Neuronal stem cell (in vitro differentiated cells): ENCODE measurements at regions not wholly inside any gene's neighbourhood (a gene's known extent, or its start where the extent isn't known, plus 50 kb on each side); places are given as distances from the start of the nearest gene placed in this dataset.

Experiments used
- DNase-seq: peaks from one replicate; pipeline ENCODE4 v3.0.0-alpha.2; 2013; ENCODE audit warnings: low spot score
- H2AFZ ChIP-seq: one replicate; pipeline ENCODE4 v1.6.1; 2013; ENCODE audit warnings: mild to moderate bottlenecking, low read length, inconsistent platforms
- H2AK5ac ChIP-seq: 2 replicates; pipeline ENCODE4 v1.6.1; 2013; ENCODE audit warnings: low read depth, mild to moderate bottlenecking, inconsistent platforms, low read length, moderate library complexity, mixed read lengths
- H2BK120ac ChIP-seq: 2 replicates; pipeline ENCODE4 v1.6.1; 2013; ENCODE audit warnings: low read depth, mild to moderate bottlenecking, inconsistent platforms, low read length, moderate library complexity, mixed read lengths
- H2BK12ac ChIP-seq: one replicate; pipeline ENCODE4 v1.6.1; 2013; ENCODE audit warnings: low read length, inconsistent platforms
- H2BK15ac ChIP-seq: 2 replicates; pipeline ENCODE4 v1.6.1; 2013; ENCODE audit warnings: mild to moderate bottlenecking, low read length, inconsistent platforms, mixed read lengths
- H2BK5ac ChIP-seq: one replicate; pipeline ENCODE4 v1.6.1; 2013; ENCODE audit warnings: inconsistent platforms, mild to moderate bottlenecking, low read length, moderate library complexity
- H3K14ac ChIP-seq: one replicate; pipeline ENCODE4 v1.6.1; 2013; ENCODE audit warnings: low read length, inconsistent platforms
- H3K18ac ChIP-seq: 2 replicates; pipeline ENCODE4 v1.6.1; 2013; ENCODE audit warnings: low read length, inconsistent platforms
- H3K23ac ChIP-seq: 2 replicates; pipeline ENCODE4 v1.6.1; 2013; ENCODE audit warnings: low read depth, mild to moderate bottlenecking, mixed read lengths, low read length, inconsistent platforms; ENCODE audit not compliant: poor library complexity
- H3K27ac ChIP-seq: replicated peaks from 3 replicates; pipeline ENCODE4 v1.5.1; 2013; ENCODE audit warnings: low read length, inconsistent platforms
- H3K27me3 ChIP-seq, 3 experiments: 2 replicates each; pipeline ENCODE4 v1.6.1; 2013; ENCODE audit warnings: low read length in 3 of 3, mild to moderate bottlenecking in 2 of 3, inconsistent platforms in 1 of 3, low read depth in 1 of 3, mixed read lengths in 1 of 3, moderate library complexity in 1 of 3; ENCODE audit not compliant: control insufficient read depth in 3 of 3, insufficient read depth in 3 of 3
- H3K36me3 ChIP-seq, 2 donors: replicated peaks in 1 of 2; 2 replicates each; pipeline ENCODE4 v1.6.1; 2013; ENCODE audit warnings: low read length in 2 of 2; ENCODE audit not compliant: control insufficient read depth in 2 of 2, insufficient read depth in 2 of 2
- H3K4ac ChIP-seq: 2 replicates; pipeline ENCODE4 v1.6.1; 2013; ENCODE audit warnings: inconsistent platforms, mild to moderate bottlenecking, low read length, moderate library complexity
- H3K4me1 ChIP-seq, 2 donors: 1 replicate in 1 of 2; 2 replicates in 1 of 2; pipeline ENCODE4 v1.6.1; 2013; ENCODE audit warnings: low read length in 2 of 2, low read depth in 1 of 2; ENCODE audit not compliant: control insufficient read depth in 2 of 2, insufficient read depth in 1 of 2
- H3K4me2 ChIP-seq: one replicate; pipeline ENCODE4 v1.6.1; 2013; ENCODE audit warnings: mild to moderate bottlenecking, low read length, inconsistent platforms; ENCODE audit not compliant: insufficient read depth, poor library complexity, severe bottlenecking
- H3K4me3 ChIP-seq, 2 donors: 2 replicates each; pipeline ENCODE4 v1.5.1; 2013; ENCODE audit warnings: low read length in 2 of 2, mild to moderate bottlenecking in 2 of 2, inconsistent platforms in 1 of 2, moderate library complexity in 1 of 2
- H3K79me1 ChIP-seq: one replicate; pipeline ENCODE4 v1.6.1; 2013; ENCODE audit warnings: low read depth, mild to moderate bottlenecking, inconsistent platforms, low read length, moderate library complexity
- H3K9ac ChIP-seq: one replicate; pipeline ENCODE4 v1.6.1; 2013; ENCODE audit warnings: mild to moderate bottlenecking, low read depth, low read length, inconsistent platforms; ENCODE audit not compliant: poor library complexity
- H3K9me3 ChIP-seq, 2 donors: replicated peaks in 1 of 2; 2 replicates each; pipeline versions ENCODE3 to v1.6.1; 2013; ENCODE audit warnings: low read length in 2 of 2, mild to moderate bottlenecking in 2 of 2, inconsistent platforms in 1 of 2, low read depth in 1 of 2, mixed read lengths in 1 of 2, moderate library complexity in 1 of 2; ENCODE audit not compliant: control insufficient read depth in 2 of 2, insufficient read depth in 1 of 2
- H4K8ac ChIP-seq: one replicate; pipeline ENCODE4 v1.6.1; 2013; ENCODE audit warnings: low read depth, mild to moderate bottlenecking, inconsistent platforms, low read length, moderate library complexity
- H4K91ac ChIP-seq: one replicate; pipeline ENCODE4 v1.6.1; 2013; ENCODE audit warnings: low read length, low read depth, mild to moderate bottlenecking, inconsistent platforms; ENCODE audit not compliant: poor library complexity
- WGBS, 2 donors: extraction: QIAGEN DNeasy Blood & Tissue Kit; methylation state at CpG; one replicate each; pipeline ENCODE4 v1.1.7; 2013; ENCODE audit warnings: missing lambda C conversion rate in 2 of 2, mixed read lengths in 1 of 2; ENCODE audit not compliant: insufficient read length in 2 of 2, insufficient replicate concordance in 1 of 2; ENCODE audit errors: extremely low coverage in 2 of 2; 5-methylcytosine and 5-hydroxymethylcytosine counted together

DNA sequence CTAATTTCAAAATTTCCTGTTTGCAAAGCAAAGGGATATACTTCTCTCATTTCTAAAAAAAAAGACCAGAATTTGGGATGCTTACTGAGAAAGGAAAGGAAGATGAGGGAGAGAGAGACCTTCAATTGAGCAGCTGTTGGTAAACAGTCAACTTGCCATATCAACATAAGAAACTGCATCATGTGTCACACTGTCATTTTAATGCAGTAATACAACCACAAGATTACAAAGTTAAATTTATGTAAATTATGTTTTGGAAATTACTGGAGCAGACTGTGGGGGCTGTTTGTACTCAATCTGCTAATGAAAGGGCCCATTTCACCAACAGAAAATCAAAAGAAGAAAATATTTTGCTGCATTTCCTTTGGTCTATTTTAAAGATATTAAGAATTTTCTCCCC is 370.4 kb upstream of the TMPO start:
- H4K8ac ChIP-seq: no peak overlapping the region
- H3K14ac ChIP-seq: no peak overlapping the region
- H2BK5ac ChIP-seq: no peak overlapping the region
- no peak overlapping the region for H3K4me3 ChIP-seq
- H3K36me3 ChIP-seq: no peaks in the 10 kb centered on the region
- no peak overlapping the region for H2BK120ac ChIP-seq
- H3K9me3 ChIP-seq: no peaks in the 10 kb centered on the region
- H2AFZ ChIP-seq: no peak overlapping the region
- H2AK5ac ChIP-seq: no peak overlapping the region
- no peak overlapping the region for H3K27ac ChIP-seq
- DNase-seq: no peak
- no peaks in the 10 kb centered on the region for H3K4me1 ChIP-seq
- no peaks in the 10 kb centered on the region for H3K79me1 ChIP-seq
- H3K18ac ChIP-seq: no peak overlapping the region
- H2BK15ac ChIP-seq: no peak overlapping the region
- no peak overlapping the region for H3K4ac ChIP-seq
- no peak overlapping the region for H3K23ac ChIP-seq
- no peak overlapping the region for H2BK12ac ChIP-seq
- no peak overlapping the region for H3K9ac ChIP-seq
- no peak overlapping the region for H4K91ac ChIP-seq
- H3K4me2 ChIP-seq: no peak overlapping the region
- no peaks in the 10 kb centered on the region for H3K27me3 ChIP-seq

DNA sequence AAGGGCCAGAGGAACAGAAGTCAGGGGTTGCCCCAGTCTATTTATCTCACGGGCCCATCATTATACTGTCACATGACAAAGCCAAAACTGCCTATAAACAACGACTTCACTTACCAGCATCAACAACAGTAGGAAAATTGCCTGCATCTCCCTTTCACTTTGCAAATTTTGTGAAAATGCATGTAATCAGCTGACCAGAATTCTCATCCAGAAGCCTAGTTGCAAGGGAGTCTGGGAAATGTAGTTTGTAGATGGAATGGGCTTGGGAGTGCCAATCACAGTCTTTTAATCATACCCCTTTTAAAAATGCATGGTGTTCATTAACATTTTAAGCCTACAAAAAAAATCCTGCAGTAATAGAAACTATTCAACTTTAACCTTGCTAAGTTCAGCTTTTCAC is 369.3 kb upstream of the TMPO start:
- no peak overlapping the region for H3K14ac ChIP-seq
- no peaks in the 10 kb centered on the region for H3K79me1 ChIP-seq
- no peak overlapping the region for H3K4me2 ChIP-seq
- no peaks in the 10 kb centered on the region for H3K9me3 ChIP-seq
- no peak overlapping the region for H2AFZ ChIP-seq
- H3K27ac ChIP-seq: no peak overlapping the region
- no peak overlapping the region for H2BK5ac ChIP-seq
- H3K27me3 ChIP-seq: no peaks in the 10 kb centered on the region
- no peak overlapping the region for H2AK5ac ChIP-seq
- H2BK12ac ChIP-seq: no peak overlapping the region
- no peak overlapping the region for H3K4me3 ChIP-seq
- no peak for DNase-seq
- no peak overlapping the region for H3K9ac ChIP-seq
- no peak overlapping the region for H2BK15ac ChIP-seq
- no peak overlapping the region for H3K4ac ChIP-seq
- no peak overlapping the region for H2BK120ac ChIP-seq
- no CpG with 5 or more reads among the region's 2 CpGs for WGBS, 2 donors
- no peak overlapping the region for H4K91ac ChIP-seq
- H3K36me3 ChIP-seq: no peaks in the 10 kb centered on the region
- no peak overlapping the region for H3K23ac ChIP-seq
- H3K18ac ChIP-seq: no peak overlapping the region
- no peaks in the 10 kb centered on the region for H3K4me1 ChIP-seq
- H4K8ac ChIP-seq: no peak overlapping the region

DNA sequence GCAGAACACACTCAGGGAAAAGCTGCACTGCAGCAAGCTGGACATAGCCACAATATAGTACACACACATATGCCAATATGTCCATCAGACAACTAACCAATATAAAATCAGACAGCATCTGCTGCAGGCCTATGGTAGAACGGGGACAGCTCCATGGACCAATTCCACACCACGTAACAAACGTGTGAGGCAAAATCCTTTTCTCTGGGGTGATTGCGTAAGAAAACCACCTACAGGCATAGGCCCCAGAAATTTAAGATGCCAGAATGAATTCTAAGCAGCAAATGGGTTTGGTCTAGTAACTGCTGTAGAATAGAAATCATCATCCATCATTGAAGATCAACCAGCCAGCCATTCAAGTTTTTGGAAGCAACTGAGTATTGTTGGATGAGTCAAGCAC is 368.9 kb upstream of the TMPO start:
- Histone ChIP-seq H2BK120ac (no peak overlapping the region), H4K8ac (no peak overlapping the region), H3K79me1 (no peaks in the 10 kb centered on the region), H3K18ac (no peak overlapping the region), H3K9me3 (no peaks in the 10 kb centered on the region), H3K36me3 (no peaks in the 10 kb centered on the region), H2BK15ac (no peak overlapping the region), H3K4me2 (no peak overlapping the region), H3K27me3 (no peaks in the 10 kb centered on the region), H3K23ac (no peak overlapping the region), H3K4me3 (no peak overlapping the region), H2AFZ (no peak overlapping the region), H2AK5ac (no peak overlapping the region), H3K9ac (no peak overlapping the region), H3K27ac (no peak overlapping the region), H2BK5ac (no peak overlapping the region), H4K91ac (no peak overlapping the region), H3K4ac (no peak overlapping the region), H3K4me1 (no peaks in the 10 kb centered on the region), H3K14ac (no peak overlapping the region), H2BK12ac (no peak overlapping the region)
- WGBS, 2 donors: no CpG with 5 or more reads among the region's 4 CpGs
- DNase-seq: no peak

DNA sequence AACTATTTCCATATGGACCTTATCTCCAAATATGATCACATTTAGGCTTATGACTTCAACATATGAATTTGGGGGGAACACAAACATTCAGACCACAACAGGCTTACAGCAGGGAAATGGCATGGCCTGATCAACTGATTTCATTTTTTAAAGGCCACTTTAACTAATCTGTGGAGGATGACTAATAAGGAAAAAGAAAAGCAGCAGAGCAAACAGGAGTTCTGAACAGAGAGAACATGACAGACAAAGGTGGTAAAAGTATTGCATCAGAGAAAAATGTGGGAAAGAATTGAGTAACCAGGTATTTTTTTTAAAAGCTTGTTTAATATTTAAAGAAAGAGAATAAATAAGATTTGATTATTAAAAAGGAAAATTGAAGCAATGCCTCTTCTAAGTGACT is 366.1 kb upstream of the TMPO start:
- Histone ChIP-seq H4K8ac (no peak overlapping the region), H2BK120ac (no peak overlapping the region), H3K9ac (no peak overlapping the region), H2BK12ac (no peak overlapping the region), H2BK15ac (no peak overlapping the region), H2AFZ (no peak overlapping the region), H3K4me1 (peaks cover 0 to 3% of the 10 kb centered on the region in 2 donors), H3K14ac (no peak overlapping the region), H3K27me3 (no peaks in the 10 kb centered on the region), H3K18ac (no peak overlapping the region), H2BK5ac (no peak overlapping the region), H2AK5ac (no peak overlapping the region), H3K9me3 (no peaks in the 10 kb centered on the region), H3K79me1 (no peaks in the 10 kb centered on the region), H3K4ac (no peak overlapping the region), H3K23ac (no peak overlapping the region), H3K4me3 (no peak overlapping the region), H3K27ac (no peak overlapping the region), H4K91ac (no peak overlapping the region), H3K4me2 (no peak overlapping the region), H3K36me3 (no peaks in the 10 kb centered on the region)
- no peak for DNase-seq
